OCI-LY7 (cell line): ENCODE measurements at regions not wholly inside any gene's neighbourhood (a gene's known extent, or its start where the extent isn't known, plus 50 kb on each side); places are given as distances from the start of the nearest gene placed in this dataset.

Experiments used
- BruUV-seq: library from RNA; stranded (reverse); fragments of 400-500 nt; replicated peaks from 2 replicates; lab custom pipeline; 2021; lab: Mats Ljungman, UMichigan
- CTCF ChIA-PET: fragments of 300-600 bp; sonication (Branson Sonifier 250); formaldehyde crosslinking; loops from one replicate; lab custom pipeline; 2022; ENCODE audit warnings: antibody characterized with exemption; ENCODE audit not compliant: unreplicated experiment; lab: Charles Lee
- POLR2A ChIA-PET: fragments of 300-600 bp; sonication (Branson Sonifier 250); formaldehyde crosslinking; loops from one replicate; lab custom pipeline; 2022; ENCODE audit warnings: antibody characterized with exemption; lab: Charles Lee
- DNase-seq: peaks from one replicate; pipeline ENCODE4 v3.0.0-alpha.2; 2015; ENCODE audit warnings: low spot score
- H2AFZ ChIP-seq: fragments of 200-600 bp; sonication (generic), shearing (Covaris generic); 2 replicates; pipeline ENCODE4 v1.6.1; 2014; ENCODE audit warnings: mild to moderate bottlenecking, antibody characterized with exemption, low read length, moderate library complexity
- H3K27ac ChIP-seq: fragments of 200-600 bp; sonication (generic); 2 replicates; pipeline ENCODE4 v1.5.1; 2014; ENCODE audit warnings: mixed run types, low read depth, mild to moderate bottlenecking, moderate library complexity, low read length, inconsistent platforms; ENCODE audit not compliant: poor library complexity, severe bottlenecking
- H3K36me3 ChIP-seq: fragments of 200-600 bp; sonication (generic); 2 replicates; pipeline ENCODE4 v1.6.1; 2014; ENCODE audit warnings: mild to moderate bottlenecking, antibody characterized with exemption, low read length, moderate library complexity, mixed read lengths; ENCODE audit not compliant: insufficient read depth
- H3K4me1 ChIP-seq: fragments of 200-600 bp; sonication (generic); 2 replicates; pipeline ENCODE4 v1.5.1; 2014; ENCODE audit warnings: mild to moderate bottlenecking, low read length; ENCODE audit not compliant: insufficient read depth, poor library complexity, severe bottlenecking
- H3K4me2 ChIP-seq: fragments of 200-600 bp; sonication (generic); 2 replicates; pipeline ENCODE4 v1.6.1; 2014; ENCODE audit warnings: mild to moderate bottlenecking, low read length
- H3K4me3 ChIP-seq: fragments of 200-600 bp; sonication (generic); 2 replicates; pipeline ENCODE4 v1.5.1; 2014; ENCODE audit warnings: mild to moderate bottlenecking, low read depth, low read length; ENCODE audit not compliant: poor library complexity, severe bottlenecking
- H3K79me2 ChIP-seq: fragments of 200-600 bp; sonication (generic); 2 replicates; pipeline ENCODE4 v1.6.1; 2016; ENCODE audit warnings: low read depth, mild to moderate bottlenecking, low read length, moderate library complexity, mixed read lengths; ENCODE audit not compliant: insufficient read depth
- H3K9me2 ChIP-seq: fragments of 200-600 bp; sonication (generic); 2 replicates; pipeline ENCODE4 v1.6.1; 2016; ENCODE audit warnings: mild to moderate bottlenecking, low read length, mixed read lengths; ENCODE audit not compliant: insufficient read depth
- H3K9me3 ChIP-seq: fragments of 200-600 bp; sonication (generic); 2 replicates; pipeline ENCODE4 v1.6.1; 2014; ENCODE audit warnings: mild to moderate bottlenecking, mixed run types, low read length, mixed read lengths
- H4K20me1 ChIP-seq: fragments of 200-600 bp; sonication (generic); 2 replicates; pipeline ENCODE4 v1.6.1; 2014; ENCODE audit warnings: mild to moderate bottlenecking, antibody characterized with exemption, low read length, moderate library complexity, mixed read lengths; ENCODE audit not compliant: insufficient read depth
- EZH2phosphoT487 ChIP-seq: fragments of 200-600 bp; sonication (generic); IDR thresholded peaks from 2 replicates; pipeline ENCODE4 v1.6.1; 2018; ENCODE audit warnings: low read depth, borderline replicate concordance, mild to moderate bottlenecking, mixed run types, antibody characterized with exemption, low read length, moderate library complexity, mixed read lengths
- intact Hi-C: fragments of 100-400 bp; cut with micrococcal nuclease; formaldehyde crosslinking; loops from one replicate; pipeline ENCODE4 v1.10.0; 2022; ENCODE audit not compliant: unreplicated experiment
- TF ChIP-seq, protein P1 (sequence below): fragments of 200-600 bp; sonication (generic); conservative IDR thresholded peaks from 2 replicates; pipeline ENCODE4 v1.5.1; 2014; ENCODE audit warnings: mild to moderate bottlenecking, antibody characterized with exemption, low read length, moderate library complexity, mixed read lengths

DNA sequence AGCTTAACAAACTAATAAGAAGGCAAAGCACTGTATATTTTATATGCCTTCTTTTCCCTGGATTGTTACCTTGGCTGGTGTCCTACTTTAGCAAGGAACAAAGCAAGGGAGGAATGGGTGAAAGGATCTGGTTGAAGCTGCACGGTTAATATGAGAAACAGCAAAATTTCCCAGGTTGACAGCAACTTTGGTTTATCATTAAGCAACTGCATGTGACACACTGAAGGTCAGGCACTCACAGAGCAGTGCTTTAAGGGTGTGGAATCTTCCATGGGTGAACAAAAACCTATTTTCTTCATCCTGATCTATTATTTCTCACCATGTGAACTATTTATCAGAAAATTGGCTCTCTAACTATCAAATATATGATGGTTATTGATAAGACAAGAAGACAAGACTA lies 109.0 kb upstream of the ATP10B start:
- Histone ChIP-seq H3K4me3 (no peak overlapping the region), H3K27ac (no peak overlapping the region), H3K9me3 (no peaks in the 10 kb centered on the region), H4K20me1 (no peaks in the 10 kb centered on the region), H2AFZ (no peak overlapping the region), H3K36me3 (no peaks in the 10 kb centered on the region), H3K9me2 (no peaks in the 10 kb centered on the region), H3K4me2 (no peak overlapping the region), H3K79me2 (no peaks in the 10 kb centered on the region), H3K4me1 (no peaks in the 10 kb centered on the region)
- ChIA-PET POLR2A (interaction anchor here (0.7 to 0.9 kb wide), 2 partner anchors 18 to 38 kb away, joined by 3 read pairs; no protein-coding TSS in a partner anchor), CTCF (no interaction called here)
- BruUV-seq: no TSS peak
- DNase-seq: no peak
- no peak for TF ChIP-seq EZH2phosphoT487
- TF ChIP-seq, protein P1, sequence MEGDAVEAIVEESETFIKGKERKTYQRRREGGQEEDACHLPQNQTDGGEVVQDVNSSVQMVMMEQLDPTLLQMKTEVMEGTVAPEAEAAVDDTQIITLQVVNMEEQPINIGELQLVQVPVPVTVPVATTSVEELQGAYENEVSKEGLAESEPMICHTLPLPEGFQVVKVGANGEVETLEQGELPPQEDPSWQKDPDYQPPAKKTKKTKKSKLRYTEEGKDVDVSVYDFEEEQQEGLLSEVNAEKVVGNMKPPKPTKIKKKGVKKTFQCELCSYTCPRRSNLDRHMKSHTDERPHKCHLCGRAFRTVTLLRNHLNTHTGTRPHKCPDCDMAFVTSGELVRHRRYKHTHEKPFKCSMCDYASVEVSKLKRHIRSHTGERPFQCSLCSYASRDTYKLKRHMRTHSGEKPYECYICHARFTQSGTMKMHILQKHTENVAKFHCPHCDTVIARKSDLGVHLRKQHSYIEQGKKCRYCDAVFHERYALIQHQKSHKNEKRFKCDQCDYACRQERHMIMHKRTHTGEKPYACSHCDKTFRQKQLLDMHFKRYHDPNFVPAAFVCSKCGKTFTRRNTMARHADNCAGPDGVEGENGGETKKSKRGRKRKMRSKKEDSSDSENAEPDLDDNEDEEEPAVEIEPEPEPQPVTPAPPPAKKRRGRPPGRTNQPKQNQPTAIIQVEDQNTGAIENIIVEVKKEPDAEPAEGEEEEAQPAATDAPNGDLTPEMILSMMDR: no peak
- intact Hi-C loops: no loop called here

DNA sequence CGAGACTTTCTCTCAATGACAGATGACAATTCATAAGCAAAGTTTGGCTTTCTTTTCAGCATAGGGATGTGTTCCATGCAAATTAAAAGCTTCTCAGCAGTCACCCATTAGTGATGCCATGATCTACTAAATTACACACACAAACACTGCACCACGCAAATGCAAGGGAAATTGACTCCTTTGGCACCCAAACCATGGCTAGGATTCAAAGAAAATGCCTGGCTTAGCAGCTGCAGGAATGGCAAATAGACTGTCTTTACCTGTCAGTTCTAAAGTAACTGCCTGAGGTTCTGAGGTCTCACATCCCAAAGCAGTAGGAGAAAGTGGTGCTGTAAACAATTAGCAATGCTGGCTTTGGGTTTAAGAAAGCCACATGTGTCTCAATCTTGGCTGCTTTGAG lies 108.6 kb upstream of the ATP10B start:
- no peak overlapping the region for H3K4me3 ChIP-seq
- TF ChIP-seq, protein P1: no peak
- TF ChIP-seq EZH2phosphoT487: no peak
- H3K9me3 ChIP-seq: no peaks in the 10 kb centered on the region
- no peak overlapping the region for H3K4me2 ChIP-seq
- H3K9me2 ChIP-seq: no peaks in the 10 kb centered on the region
- ChIA-PET POLR2A (interaction anchor here (0.7 to 0.9 kb wide), 2 partner anchors 18 to 38 kb away, joined by 3 read pairs; no protein-coding TSS in a partner anchor), CTCF (no interaction called here)
- BruUV-seq: no TSS peak
- no peaks in the 10 kb centered on the region for H3K4me1 ChIP-seq
- H3K36me3 ChIP-seq: no peaks in the 10 kb centered on the region
- no peak overlapping the region for H2AFZ ChIP-seq
- H4K20me1 ChIP-seq: no peaks in the 10 kb centered on the region
- intact Hi-C loops: no loop called here
- no peak for DNase-seq
- no peaks in the 10 kb centered on the region for H3K79me2 ChIP-seq
- H3K27ac ChIP-seq: no peak overlapping the region

DNA sequence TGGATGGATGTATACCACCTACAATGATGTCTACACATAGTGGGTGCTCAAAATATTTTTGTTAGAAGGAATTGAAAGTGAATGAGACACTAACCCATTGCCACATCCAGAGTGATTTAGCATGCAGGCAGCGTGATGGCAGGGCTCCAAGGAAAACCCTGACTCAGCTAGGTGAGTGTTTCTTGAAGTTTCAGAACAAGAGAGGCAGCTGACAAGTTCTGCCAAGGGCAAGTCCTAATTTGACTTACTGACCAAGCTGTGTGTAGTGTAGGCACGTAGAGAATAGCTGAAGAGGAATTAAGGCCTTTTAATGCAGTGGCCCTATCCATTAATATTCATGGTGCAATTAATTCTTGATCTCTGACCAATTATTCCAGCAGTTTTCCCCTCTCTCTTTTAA lies 107.8 kb upstream of the ATP10B start:
- TF ChIP-seq, protein P1: no peak
- no peak for TF ChIP-seq EZH2phosphoT487
- Histone ChIP-seq H3K4me2 (no peak overlapping the region), H3K79me2 (no peaks in the 10 kb centered on the region), H3K4me3 (no peak overlapping the region), H4K20me1 (no peaks in the 10 kb centered on the region), H3K9me2 (no peaks in the 10 kb centered on the region), H2AFZ (no peak overlapping the region), H3K27ac (no peak overlapping the region), H3K36me3 (no peaks in the 10 kb centered on the region), H3K9me3 (no peaks in the 10 kb centered on the region), H3K4me1 (no peaks in the 10 kb centered on the region)
- no TSS peak for BruUV-seq
- POLR2A ChIA-PET: no interaction called here
- CTCF ChIA-PET: no interaction called here
- intact Hi-C loops: no loop called here
- DNase-seq: no peak
